ENCODE measurements at regions not wholly inside any gene's neighbourhood (a gene's known extent, or its start where the extent isn't known, plus 50 kb on each side); places are given as distances from the start of the nearest gene placed in this dataset.

GRCh38 chrY:21105529-21105928 lies 349.6 kb downstream of the RPS4Y2 start:
- TF ChIP-seq CTCF (IDR thresholded peaks at IDR 0.05; ENCODE audit: low read depth, low read length, missing control alignments) = no peak
- H3K4me3 ChIP-seq (ENCODE audit: low read depth, low read length) = no peak overlapping the region
- no peak for DNase-seq (ENCODE audit: low read depth)

- DNase-seq (ENCODE audit: low read depth) = no peak
- no peak overlapping the region for H3K4me3 ChIP-seq (ENCODE audit: low read depth, low read length)
- no peak for TF ChIP-seq CTCF (IDR thresholded peaks at IDR 0.05; ENCODE audit: low read depth, low read length, missing control alignments)
These were observed 355.4 kb downstream of the RPS4Y2 start for GRCh38 chrY:21111313-21111712.

DNA sequence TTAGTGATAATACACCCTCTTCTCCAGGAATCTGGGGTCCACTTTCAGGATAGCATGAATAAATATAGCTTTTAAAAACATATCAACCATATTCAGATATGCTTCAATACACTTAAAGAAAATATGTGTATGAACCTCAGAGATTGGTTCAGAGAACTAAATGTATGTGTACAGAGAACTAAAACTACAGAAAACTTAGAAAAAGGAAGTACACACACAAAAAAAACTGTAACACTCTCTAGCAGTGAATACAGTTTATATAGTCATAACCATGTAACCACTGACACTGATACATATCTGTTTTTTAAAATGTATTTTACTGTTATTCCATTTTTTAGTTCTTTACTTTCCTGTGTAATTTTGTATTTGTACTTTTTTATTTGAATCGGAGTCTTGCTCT lies 365.2 kb downstream of the RPS4Y2 start:
- no peak overlapping the region for H3K4me3 ChIP-seq (ENCODE audit: low read depth, low read length)
- no peak for DNase-seq (ENCODE audit: low read depth)

GRCh38 chrY:21135591-21135990 lies 375.5 kb upstream of the RBMY1B start:
- TF ChIP-seq CTCF (IDR thresholded peaks at IDR 0.05; ENCODE audit: low read depth, low read length, missing control alignments) = no peak
- DNase-seq (ENCODE audit: low read depth) = no peak
- no peak overlapping the region for H3K4me3 ChIP-seq (ENCODE audit: low read depth, low read length)

More for the DNA sequence above, 365.2 kb downstream of the RPS4Y2 start:
- TF ChIP-seq CTCF (IDR thresholded peaks at IDR 0.05; ENCODE audit: low read depth, low read length, missing control alignments) = no peak

DNA sequence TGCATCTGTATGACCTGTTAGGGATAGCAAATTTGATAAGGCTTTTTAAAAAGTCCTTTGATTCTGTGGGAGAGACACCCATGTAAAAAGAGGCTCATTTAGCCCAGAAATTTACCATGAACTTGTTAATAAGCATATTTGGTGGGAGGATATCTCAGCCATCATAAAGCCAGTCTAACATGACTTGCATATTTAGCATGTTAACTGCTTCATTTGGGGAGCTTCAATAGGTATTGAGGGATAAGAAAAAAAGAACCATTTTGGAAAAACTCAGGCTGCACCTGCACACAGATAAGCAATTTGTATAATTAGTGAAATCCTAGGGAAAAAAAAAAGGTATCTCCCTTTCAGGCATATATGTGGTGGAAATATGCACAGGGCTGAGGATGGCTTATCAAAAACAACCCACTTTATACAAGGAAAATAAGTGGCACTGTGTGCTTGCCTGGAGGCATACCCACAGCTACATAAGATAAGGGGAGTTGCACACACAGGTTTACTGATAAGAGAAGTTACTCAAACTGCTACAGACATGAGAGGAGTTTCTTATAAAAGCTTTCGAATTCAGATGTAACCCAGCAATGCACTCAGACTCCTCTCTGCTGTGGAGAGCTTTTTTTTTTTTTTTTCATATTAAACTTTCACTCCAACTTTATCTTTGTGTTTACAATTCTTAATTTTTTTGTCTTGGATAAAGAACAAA lies 372.9 kb upstream of the RBMY1B start:
- TF ChIP-seq CTCF (IDR thresholded peaks at IDR 0.05; ENCODE audit: low read depth, low read length, missing control alignments) = no peak
- no peak for DNase-seq (ENCODE audit: low read depth)

GRCh38 chrY:21146331-21146730 lies 364.8 kb upstream of the RBMY1B start:
- no peak for DNase-seq (ENCODE audit: low read depth)
- TF ChIP-seq CTCF (IDR thresholded peaks at IDR 0.05; ENCODE audit: low read depth, low read length, missing control alignments) = no peak

More for the DNA sequence above, 372.9 kb upstream of the RBMY1B start:
- H3K4me3 ChIP-seq (ENCODE audit: low read depth, low read length) = no peak overlapping the region

GRCh38 chrY:21149971-21150370 lies 361.2 kb upstream of the RBMY1B start:
- DNase-seq (ENCODE audit: low read depth) = no peak
- no peak for TF ChIP-seq CTCF (IDR thresholded peaks at IDR 0.05; ENCODE audit: low read depth, low read length, missing control alignments)
- H3K4me3 ChIP-seq (ENCODE audit: low read depth, low read length) = no peak overlapping the region

More at GRCh38 chrY:21146331-21146730, 364.8 kb upstream of the RBMY1B start:
- no peak overlapping the region for H3K4me3 ChIP-seq (ENCODE audit: low read depth, low read length)

Data from GM12864 (cell line).